HG02981 (cell line): ENCODE measurements at regions not wholly inside any gene's neighbourhood (a gene's known extent, or its start where the extent isn't known, plus 50 kb on each side); places are given as distances from the start of the nearest gene placed in this dataset.
"Not testable (repeated sequence)": the region's sequence is repeated elsewhere in the genome, so short reads cannot be mapped to it uniquely, and the experiment has no call there.

Source experiments
- ATAC-seq: cut with Tn5 transposase; IDR thresholded peaks from one replicate; pipeline ENCODE4 v1.9.1; 2021; ENCODE audit warnings: mild to moderate bottlenecking, moderate library complexity; ENCODE audit not compliant: unreplicated experiment

DNA sequence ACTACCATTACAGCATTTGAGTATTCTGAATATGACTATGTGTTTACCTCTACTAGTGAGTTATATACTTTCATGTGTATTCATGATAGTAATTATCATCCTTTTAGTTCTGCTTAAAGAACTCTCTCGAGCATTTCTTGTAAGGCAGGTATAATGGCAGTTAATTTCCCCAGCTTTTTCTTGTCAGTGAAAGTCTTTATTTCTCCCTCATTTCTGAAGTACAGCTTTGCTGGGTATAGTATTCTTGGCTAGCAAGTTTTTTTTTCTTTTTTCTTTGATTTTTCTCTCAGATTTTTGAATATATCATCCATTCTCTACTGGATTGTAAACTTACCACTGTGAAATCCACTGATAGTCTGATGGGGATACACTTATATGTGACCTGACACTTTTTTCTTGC, 165.9 kb upstream of the ARHGAP5 start:
- ATAC-seq, result no peak

GRCh38 chr14:31913370-31913769, 163.7 kb upstream of the ARHGAP5 start:
- ATAC-seq, result no peak

GRCh38 chr14:31918289-31918688, 158.8 kb upstream of the ARHGAP5 start:
- ATAC-seq, result not testable (repeated sequence)

DNA sequence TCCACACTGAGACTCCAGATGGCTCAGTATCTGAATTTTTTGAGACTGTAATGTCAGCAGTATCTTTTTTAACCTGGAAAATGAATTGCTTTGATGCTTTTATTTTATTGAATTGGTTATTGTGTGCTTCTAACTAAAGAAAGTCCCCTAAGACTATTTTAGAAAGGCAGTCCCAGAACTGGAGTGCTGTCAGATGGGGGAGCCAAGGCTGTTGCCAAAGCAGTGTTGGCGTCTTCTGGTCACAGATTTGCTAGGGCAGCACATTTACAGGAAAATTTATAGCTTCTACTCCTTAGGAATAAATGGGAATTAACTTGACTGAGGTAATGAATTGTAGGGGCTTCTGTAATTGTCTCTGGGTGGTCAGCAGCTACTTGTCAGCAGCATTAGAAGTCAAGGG, 157.1 kb upstream of the ARHGAP5 start:
- no peak for ATAC-seq

GRCh38 chr14:31920989-31921650, 156.0 kb upstream of the ARHGAP5 start:
- no peak for ATAC-seq

DNA sequence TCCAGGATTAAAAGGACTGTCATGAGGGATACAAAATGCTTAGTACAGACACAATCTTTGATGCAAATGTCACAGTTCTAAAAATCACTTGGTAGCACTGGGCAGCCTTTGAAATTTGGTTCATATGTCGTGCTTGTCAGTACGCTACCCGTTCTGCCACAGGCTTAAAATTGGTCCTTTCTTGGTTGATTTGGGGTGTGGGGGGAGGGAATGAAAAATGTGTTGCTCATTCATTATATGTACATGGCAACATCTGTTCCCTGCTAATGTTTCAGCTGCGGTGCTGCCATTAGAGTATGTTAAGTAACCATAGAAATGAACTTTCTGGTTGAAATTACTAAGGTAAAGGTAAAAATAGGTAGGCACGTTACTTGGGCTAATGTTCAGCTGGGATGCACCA, 155.4 kb upstream of the ARHGAP5 start:
- ATAC-seq, result no peak

GRCh38 chr14:31926123-31926522, 151.0 kb upstream of the ARHGAP5 start:
- no peak for ATAC-seq

DNA sequence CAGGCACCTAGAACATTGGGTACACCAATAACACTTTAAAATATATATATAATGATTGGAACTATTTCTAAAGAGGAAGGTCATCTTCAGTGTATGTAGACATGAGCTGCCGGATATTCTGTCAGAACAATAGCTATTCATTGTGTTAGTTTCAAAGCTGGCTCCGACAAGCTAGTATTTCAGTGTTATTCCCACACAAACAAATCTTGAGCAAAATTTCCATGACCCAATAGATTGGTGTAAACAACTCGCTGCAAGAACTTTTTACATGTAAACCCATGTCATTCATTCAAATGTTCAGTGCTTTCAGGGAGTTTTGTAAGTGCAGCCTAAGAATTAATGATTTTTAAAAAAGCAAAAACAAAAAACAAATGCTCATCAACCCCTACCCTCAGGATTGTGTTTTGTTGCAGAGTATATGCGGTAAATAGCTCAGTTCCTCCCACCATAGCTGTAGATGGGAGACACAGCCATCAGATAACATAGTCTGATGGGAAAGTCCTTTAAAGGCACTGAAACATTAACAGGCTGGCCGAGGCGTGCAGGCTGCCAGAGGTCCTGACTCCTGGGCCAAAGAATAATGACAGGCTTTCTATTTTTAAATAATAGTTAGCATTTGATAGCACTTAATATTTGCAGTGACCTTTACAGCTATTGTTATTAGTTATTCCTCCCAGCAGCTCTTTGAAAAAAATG, 150.3 kb upstream of the ARHGAP5 start:
- no peak for ATAC-seq

DNA sequence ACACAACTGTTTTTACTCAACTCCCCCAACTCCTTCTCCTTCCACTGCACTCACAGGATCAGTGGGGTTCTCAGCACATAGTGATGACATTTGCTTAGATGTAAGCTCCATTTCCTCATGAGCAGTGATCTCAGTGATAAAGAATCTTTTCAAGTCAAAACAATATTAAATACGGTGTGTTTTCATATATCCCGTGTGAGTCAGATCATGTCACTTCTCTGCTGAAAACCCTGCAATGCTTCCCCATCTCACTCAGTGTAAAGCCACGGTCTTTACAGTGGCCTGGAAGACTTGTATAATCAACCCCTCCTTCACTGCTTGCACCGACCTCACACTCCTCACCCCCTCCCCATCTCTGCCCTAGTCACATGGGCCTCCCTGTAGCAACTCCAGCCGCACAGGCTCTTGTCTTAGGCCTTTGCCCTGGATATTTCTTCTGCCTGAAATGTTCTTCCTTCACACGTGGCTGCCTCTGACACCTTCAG, 149.7 kb upstream of the ARHGAP5 start:
- ATAC-seq, result no peak

DNA sequence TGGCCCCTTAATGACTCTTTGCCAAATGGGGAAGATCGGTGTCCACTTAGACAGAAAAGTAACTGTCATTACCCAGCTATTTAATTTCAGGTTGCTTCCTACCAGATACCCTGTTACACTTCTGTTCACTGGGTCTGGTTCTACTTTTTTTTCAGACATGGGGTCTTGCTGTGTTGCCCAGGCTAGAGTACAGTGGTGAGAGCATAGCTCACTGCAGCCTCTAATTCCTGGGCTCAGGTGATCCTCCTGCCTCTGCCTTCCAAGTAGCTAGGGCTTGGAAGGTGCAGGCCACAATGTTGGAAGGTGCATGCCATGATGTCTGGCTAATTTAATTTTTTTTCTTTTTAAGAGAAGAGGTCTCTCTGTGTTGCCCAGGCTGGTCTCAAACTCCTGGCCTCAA, 147.0 kb upstream of the ARHGAP5 start:
- ATAC-seq, result no peak

DNA sequence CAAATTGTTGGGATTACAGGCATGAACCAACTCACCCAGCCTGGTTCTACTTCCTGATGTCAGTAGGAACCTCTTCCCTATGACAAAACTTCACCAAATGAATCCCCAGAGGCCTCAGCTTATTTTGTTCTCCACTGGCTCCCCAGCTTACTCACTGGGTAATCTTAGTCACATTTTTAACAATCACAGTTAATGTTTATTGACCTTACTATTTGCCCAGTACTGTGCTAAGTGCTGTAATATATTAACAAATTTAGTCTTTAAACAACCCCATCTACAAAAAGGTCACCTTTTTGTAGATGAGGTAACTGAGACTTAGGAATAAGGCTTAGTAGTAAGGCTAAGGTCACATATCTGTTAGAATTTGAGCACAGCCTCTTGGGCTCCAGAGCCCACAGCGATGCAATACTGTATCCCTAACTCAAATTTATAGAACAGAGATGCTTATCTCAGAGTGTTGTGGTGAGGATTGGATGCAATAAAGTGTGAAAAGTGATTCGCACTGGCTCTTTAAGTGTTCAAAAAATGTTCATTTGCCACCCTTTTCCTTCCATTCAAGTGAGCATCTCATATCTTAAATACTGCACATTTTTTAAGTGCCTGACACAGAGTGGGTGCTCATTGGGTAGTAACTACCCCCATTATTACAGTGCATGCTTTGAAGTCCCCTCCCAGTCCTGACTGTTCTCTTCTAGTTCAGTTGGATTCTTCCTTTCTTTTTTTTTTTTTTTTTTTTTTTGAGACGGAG, 146.4 kb upstream of the ARHGAP5 start:
- ATAC-seq, result no peak

- no peak for ATAC-seq
Observed at GRCh38 chr14:31932675-31933074, 144.4 kb upstream of the ARHGAP5 start.

GRCh38 chr14:31933716-31934115, 143.4 kb upstream of the ARHGAP5 start:
- no peak for ATAC-seq

DNA sequence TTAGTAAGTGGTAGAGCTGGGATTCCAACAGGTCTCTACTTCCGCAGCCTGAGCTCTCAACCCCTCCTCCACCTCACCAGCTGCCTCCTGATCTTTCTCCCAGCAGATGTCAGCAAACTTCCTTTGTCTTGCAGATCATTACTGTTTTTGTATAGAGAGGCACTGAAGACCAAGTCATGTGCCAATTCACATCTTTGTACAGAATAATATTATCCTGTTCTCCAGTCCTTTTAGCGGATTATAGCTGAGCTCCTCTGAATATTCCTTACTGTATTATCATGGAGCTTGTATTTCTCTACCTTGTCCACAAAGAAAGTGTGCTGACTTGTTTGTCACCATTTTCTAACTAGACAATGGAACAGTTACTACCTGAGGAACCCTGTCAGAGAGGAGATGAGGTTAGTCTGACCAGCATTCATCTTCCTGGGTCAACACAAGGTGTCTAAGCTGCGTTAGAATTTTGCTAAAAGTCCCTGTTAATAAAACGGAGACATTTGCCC, 142.3 kb upstream of the ARHGAP5 start:
- ATAC-seq, result no peak

DNA sequence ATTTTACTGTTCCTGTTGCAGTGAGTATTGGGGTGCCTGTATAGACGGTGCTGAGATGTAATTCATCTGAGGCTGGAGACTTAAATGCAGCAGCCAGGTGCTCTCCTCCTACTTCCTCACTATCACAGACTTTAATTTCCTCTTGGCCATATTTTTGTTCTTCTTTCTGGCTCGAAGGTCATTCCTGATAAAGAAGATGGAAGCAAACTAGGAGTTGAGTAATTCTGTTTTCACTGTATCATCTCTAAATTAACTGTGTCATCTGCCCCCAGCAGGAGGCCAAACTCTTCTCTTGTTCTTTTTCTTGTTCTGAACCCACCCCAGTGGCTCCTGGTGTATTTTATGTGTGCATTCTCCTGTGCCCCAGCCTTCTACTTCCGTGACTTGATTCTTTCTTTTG, 141.7 kb upstream of the ARHGAP5 start:
- ATAC-seq, result no peak

- ATAC-seq, result no peak
Observed at GRCh38 chr14:31936115-31936514, 141.0 kb upstream of the ARHGAP5 start.

GRCh38 chr14:31937730-31938346, 139.3 kb upstream of the ARHGAP5 start:
- ATAC-seq, result peak; percentile 99

DNA sequence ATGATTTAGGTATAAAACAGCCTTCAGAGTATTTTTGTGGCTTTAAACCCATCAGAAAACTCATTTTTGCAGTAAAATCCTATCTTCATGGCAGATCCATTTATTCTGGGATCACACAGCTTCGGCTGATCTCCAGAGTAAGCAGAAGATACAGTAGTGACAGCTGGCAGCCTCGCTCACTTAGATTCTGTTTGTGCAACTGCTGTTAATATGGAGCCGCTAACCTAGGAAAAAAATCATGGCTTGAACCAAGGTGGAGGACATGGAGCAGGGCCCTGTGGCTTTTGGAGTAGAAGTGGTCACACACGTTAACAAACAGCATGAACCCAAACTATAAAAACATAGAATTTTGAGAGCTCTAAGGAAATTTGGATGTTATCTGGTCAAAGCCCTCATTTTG, 137.2 kb upstream of the ARHGAP5 start:
- ATAC-seq, result no peak

DNA sequence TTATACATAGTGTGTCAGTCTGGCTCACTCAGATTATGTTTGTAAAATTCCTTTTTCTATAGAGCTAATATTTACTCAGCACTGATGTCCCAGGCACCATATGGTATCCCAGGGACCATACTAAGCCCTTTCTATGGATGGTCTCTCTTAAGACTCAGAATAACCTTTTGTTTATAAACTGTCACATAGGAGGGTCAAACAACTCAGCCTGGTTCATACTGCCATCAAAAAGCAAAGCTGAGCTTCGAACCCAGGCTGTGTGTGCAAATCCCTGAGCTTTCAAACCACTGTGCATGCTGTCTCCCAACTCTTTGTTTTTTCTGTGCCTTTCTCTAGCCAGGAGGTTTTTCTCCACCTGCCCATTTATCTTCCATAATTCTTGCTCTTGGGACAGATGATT, 135.6 kb upstream of the ARHGAP5 start:
- no peak for ATAC-seq

- no peak for ATAC-seq
Observed at GRCh38 chr14:31942166-31942841, 134.8 kb upstream of the ARHGAP5 start.
